GM12878 (cell line): ENCODE measurements at regions not wholly inside any gene's neighbourhood (a gene's known extent, or its start where the extent isn't known, plus 50 kb on each side); places are given as distances from the start of the nearest gene placed in this dataset.

ENCODE experiments used
- ATAC-seq: fragments of 200-7000 bp; cut with Tn5 transposase; 3 replicates; pipeline ENCODE4 v1.9.1; 2020; ENCODE audit warnings: mild to moderate bottlenecking, moderate library complexity
- BruUV-seq: library from RNA; stranded (reverse); fragments of 400-500 nt; replicated peaks from 2 replicates; lab custom pipeline; 2021; lab: Mats Ljungman, UMichigan
- CTCF ChIA-PET: fragments of 300-600 bp; sonication (Branson Sonifier 250); formaldehyde crosslinking; extraction: SDS; loops from one replicate; lab custom pipeline; 2021; ENCODE audit warnings: inconsistent platforms; lab: Yijun Ruan, JAX
- POLR2A ChIA-PET: fragments of 350-600 bp; formaldehyde crosslinking; extraction: SDS; loops from one replicate; lab custom pipeline; 2021; ENCODE audit warnings: inconsistent platforms; lab: Charles Lee
- RAD21 ChIA-PET: fragments of 300-600 bp; sonication (Branson Sonifier 250); formaldehyde crosslinking; loops from one replicate; lab custom pipeline; 2023; ENCODE audit warnings: antibody characterized with exemption; ENCODE audit not compliant: unreplicated experiment; lab: Charles Lee
- SMC1A ChIA-PET: fragments of 300-600 bp; sonication (Branson Sonifier 250); formaldehyde crosslinking; loops from one replicate; lab custom pipeline; 2023; ENCODE audit not compliant: unreplicated experiment, uncharacterized antibody; lab: Charles Lee
- DNase-seq: peaks from one replicate; pipeline ENCODE4 v3.0.0-alpha.2; 2011; ENCODE audit warnings: low read depth, low spot score
- FAIRE-seq: peaks from 3 replicates; lab custom pipeline; 2011; peaks lifted over from hg19 to GRCh38; lab: Jason Lieb, UNC
- H2AFZ ChIP-seq: 2 replicates; pipeline ENCODE4 v1.6.0; 2011; ENCODE audit warnings: low read depth, low read length, control low read depth; ENCODE audit not compliant: control insufficient read depth
- H3K27ac ChIP-seq: 2 replicates; pipeline ENCODE4 v1.5.1; 2011; ENCODE audit warnings: control low read depth; ENCODE audit not compliant: control insufficient read depth, insufficient read depth
- H3K27me3 ChIP-seq, 2 experiments: replicated peaks in 1 of 2; 2 replicates each; pipeline versions ENCODE4 v1.6.0 to v1.6.1; 2011; ENCODE audit warnings: low read length in 1 of 2; ENCODE audit not compliant: control insufficient read depth in 2 of 2, insufficient read depth in 2 of 2
- H3K36me3 ChIP-seq, 2 experiments: 2 replicates each; pipeline ENCODE4 v1.5.1; 2011; ENCODE audit warnings: low read length in 1 of 2; ENCODE audit not compliant: control insufficient read depth in 2 of 2, insufficient read depth in 2 of 2
- H3K4me1 ChIP-seq: 2 replicates; pipeline ENCODE4 v1.6.1; 2011; ENCODE audit warnings: mild to moderate bottlenecking, low read length, moderate library complexity, mixed read lengths; ENCODE audit not compliant: control insufficient read depth, insufficient read depth
- H3K4me2 ChIP-seq: 2 replicates; pipeline ENCODE4 v1.6.0; 2011; ENCODE audit warnings: control low read depth; ENCODE audit not compliant: control insufficient read depth, insufficient read depth
- H3K4me3 ChIP-seq: fragments of 200-600 bp; sonication (generic); 2 replicates; pipeline ENCODE4 v1.5.1; 2016
- H3K79me2 ChIP-seq: 2 replicates; pipeline ENCODE4 v1.6.0; 2011; ENCODE audit warnings: low read length; ENCODE audit not compliant: control insufficient read depth, insufficient read depth
- H3K9ac ChIP-seq: 2 replicates; pipeline ENCODE4 v1.8.0; 2011; ENCODE audit warnings: low read length, control low read depth, mixed read lengths; ENCODE audit not compliant: control insufficient read depth, insufficient read depth
- H3K9me3 ChIP-seq: replicated peaks from 3 replicates; pipeline ENCODE4 v1.5.1; 2011; ENCODE audit warnings: mild to moderate bottlenecking, low read length; ENCODE audit not compliant: control insufficient read depth, insufficient read depth
- H4K20me1 ChIP-seq: 2 replicates; pipeline ENCODE4 v1.6.0; 2011; ENCODE audit not compliant: control insufficient read depth, insufficient read depth
- CBFB ChIP-seq: IDR thresholded peaks from 2 replicates; pipeline ENCODE4 v1.6.1; 2016; ENCODE audit warnings: antibody characterized with exemption, low read depth
- CHD4 ChIP-seq: fragments of 200-600 bp; sonication (generic); IDR thresholded peaks from 2 replicates; pipeline ENCODE4 v1.6.1; 2016; ENCODE audit warnings: mild to moderate bottlenecking
- IKZF2 ChIP-seq, 2 experiments: fragments of 450-650 bp; IDR thresholded peaks; 2 replicates each; pipeline ENCODE4 v1.6.1; 2017; ENCODE audit warnings: mild to moderate bottlenecking in 2 of 2, moderate library complexity in 2 of 2
- KAT2A ChIP-seq: conservative IDR thresholded peaks from 2 replicates; pipeline ENCODE4 v1.6.1; 2011; ENCODE audit warnings: low read depth, low read length; ENCODE audit not compliant: control insufficient read depth
- LARP7 ChIP-seq: fragments of 450-650 bp; IDR thresholded peaks from 2 replicates; pipeline ENCODE4 v1.6.1; 2017; ENCODE audit warnings: mild to moderate bottlenecking
- MTA3 ChIP-seq: IDR thresholded peaks from 2 replicates; pipeline ENCODE4 v1.6.1; 2012; ENCODE audit warnings: low read length, inconsistent platforms, borderline replicate concordance
- NBN ChIP-seq: fragments of 450-650 bp; IDR thresholded peaks from 2 replicates; pipeline ENCODE4 v1.6.1; 2016
- NFXL1 ChIP-seq: fragments of 450-650 bp; IDR thresholded peaks from 2 replicates; pipeline ENCODE4 v1.6.1; 2017; ENCODE audit warnings: antibody characterized with exemption, mild to moderate bottlenecking, borderline replicate concordance
- POLR2AphosphoS5 ChIP-seq: IDR thresholded peaks from 2 replicates; pipeline ENCODE4 v1.6.1; 2011; ENCODE audit warnings: mild to moderate bottlenecking, low read length, inconsistent platforms
- RCOR1 ChIP-seq: conservative IDR thresholded peaks from 2 replicates; pipeline ENCODE4 v1.6.1; 2012; ENCODE audit warnings: low read depth, low read length, improper control_type of control experiment
- WGBS: methylation state at CpG from one replicate; pipeline ENCODE4 v1.1.6; 2016; ENCODE audit warnings: low lambda C conversion rate; ENCODE audit not compliant: insufficient replicate concordance, insufficient coverage; ENCODE audit errors: missing lambda C conversion rate; 5-methylcytosine and 5-hydroxymethylcytosine counted together
- in situ Hi-C: fragments of 300-500 bp; cut with MboI; formaldehyde crosslinking; loops from 9 replicates; pipeline ENCODE4 v1.14.3; 2018; ENCODE audit warnings: mixed read lengths
- intact Hi-C: fragments of 100-400 bp; cut with micrococcal nuclease; formaldehyde crosslinking; loops from one replicate; pipeline ENCODE4 v1.14.2; 2022; ENCODE audit not compliant: unreplicated experiment
- TF ChIP-seq, protein P1 (sequence below): IDR thresholded peaks from 2 replicates; pipeline ENCODE4 v1.6.1; 2012; ENCODE audit warnings: low read depth, low read length, improper control_type of control experiment
- TF ChIP-seq, protein P2 (sequence below): IDR thresholded peaks from 2 replicates; pipeline ENCODE4 v1.6.1; 2011; ENCODE audit warnings: mild to moderate bottlenecking, low read depth, low read length, moderate library complexity; ENCODE audit not compliant: insufficient replicate concordance

DNA sequence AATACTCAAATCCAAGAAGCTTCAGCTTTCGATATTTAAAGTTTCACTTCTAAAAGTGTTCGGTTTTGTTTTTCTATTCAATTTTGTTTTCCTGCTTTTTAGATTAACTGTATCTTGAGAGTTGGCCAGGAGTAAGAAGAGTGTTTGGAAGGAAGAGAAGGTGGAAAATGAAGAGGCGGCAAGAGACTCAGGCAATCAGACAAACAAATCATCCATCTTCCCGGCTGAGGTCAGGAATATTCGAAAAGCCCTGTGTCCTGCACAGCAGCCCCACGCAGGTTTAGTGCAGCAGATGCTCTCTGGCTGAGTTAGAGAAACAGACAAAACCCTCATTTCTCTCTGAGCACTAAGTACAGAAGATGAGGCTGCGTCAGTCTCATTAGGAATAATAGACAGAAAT is 330.3 kb upstream of the NOCT start:
- ATAC-seq (no peak), FAIRE-seq (no peak), DNase-seq (no peak)
- in situ Hi-C loops (loop anchor here (10.0 kb wide), 1 partner anchor 871 kb away; no protein-coding TSS in a partner anchor), intact Hi-C loops (no loop called here)
- SMC1A ChIA-PET, result no interaction called here
- Histone ChIP-seq H3K4me2 (no peak overlapping the region), H3K27me3 (peaks cover 0 to 3% of the 10 kb centered on the region in 2 experiments; a peak in 2 of 4 replicates), H4K20me1 (no peaks in the 10 kb centered on the region), H3K27ac (no peak overlapping the region), H3K9ac (no peak overlapping the region), H3K4me3 (no peak overlapping the region), H3K36me3 (no peaks in the 10 kb centered on the region), H3K79me2 (no peaks in the 10 kb centered on the region), H3K9me3 (no peaks in the 10 kb centered on the region), H2AFZ (no peak overlapping the region), H3K4me1 (no peaks in the 10 kb centered on the region)
- RAD21 ChIA-PET, result no interaction called here
- 66% methylated on average over 7 of the region's 7 CpGs for WGBS
- CTCF ChIA-PET, result no interaction called here
- no TSS peak for BruUV-seq
- POLR2A ChIA-PET, result no interaction called here
- no peak for TF ChIP-seq NBN
- TF ChIP-seq CBFB, result no peak
- no peak for TF ChIP-seq RCOR1
- no peak for TF ChIP-seq CHD4
- no peak for TF ChIP-seq POLR2AphosphoS5
- TF ChIP-seq NFXL1, result no peak
- TF ChIP-seq, protein P1, sequence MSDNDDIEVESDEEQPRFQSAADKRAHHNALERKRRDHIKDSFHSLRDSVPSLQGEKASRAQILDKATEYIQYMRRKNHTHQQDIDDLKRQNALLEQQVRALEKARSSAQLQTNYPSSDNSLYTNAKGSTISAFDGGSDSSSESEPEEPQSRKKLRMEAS, result no peak
- no peak for TF ChIP-seq MTA3
- TF ChIP-seq IKZF2 (IDR thresholded peaks at IDR 0.05), result no peak
- TF ChIP-seq, protein P2, sequence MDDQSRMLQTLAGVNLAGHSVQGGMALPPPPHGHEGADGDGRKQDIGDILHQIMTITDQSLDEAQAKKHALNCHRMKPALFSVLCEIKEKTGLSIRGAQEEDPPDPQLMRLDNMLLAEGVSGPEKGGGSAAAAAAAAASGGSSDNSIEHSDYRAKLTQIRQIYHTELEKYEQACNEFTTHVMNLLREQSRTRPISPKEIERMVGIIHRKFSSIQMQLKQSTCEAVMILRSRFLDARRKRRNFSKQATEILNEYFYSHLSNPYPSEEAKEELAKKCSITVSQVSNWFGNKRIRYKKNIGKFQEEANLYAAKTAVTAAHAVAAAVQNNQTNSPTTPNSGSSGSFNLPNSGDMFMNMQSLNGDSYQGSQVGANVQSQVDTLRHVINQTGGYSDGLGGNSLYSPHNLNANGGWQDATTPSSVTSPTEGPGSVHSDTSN, result no peak
- TF ChIP-seq KAT2A, result no peak
- no peak for TF ChIP-seq LARP7
